Jurkat, Clone E6-1 (cell line): ENCODE measurements at regions not wholly inside any gene's neighbourhood (a gene's known extent, or its start where the extent isn't known, plus 50 kb on each side); places are given as distances from the start of the nearest gene placed in this dataset.

Source experiments
- DNase-seq: peaks from one replicate; pipeline ENCODE4 v3.0.0-alpha.2; 2011; ENCODE audit warnings: low read depth, low spot score
- H3K4me3 ChIP-seq: 2 replicates; pipeline ENCODE4 v1.5.1; 2011; ENCODE audit warnings: mild to moderate bottlenecking, low read length, control low read depth, moderate library complexity

- no peak overlapping the region for H3K4me3 ChIP-seq
- peak; percentile 45 for DNase-seq
Observed at GRCh38 chr12:90253674-90254181, 545.1 kb upstream of the ATP2B1 start.

- DNase-seq = no peak
- H3K4me3 ChIP-seq = no peak overlapping the region
Observed at GRCh38 chr12:90253136-90253535, 544.5 kb upstream of the ATP2B1 start.

- DNase-seq = no peak
Observed at GRCh38 chr12:90250766-90251165, 542.1 kb upstream of the ATP2B1 start.

GRCh38 chr12:90250042-90250441, 541.4 kb upstream of the ATP2B1 start:
- DNase-seq = no peak
- H3K4me3 ChIP-seq = no peak overlapping the region

More at GRCh38 chr12:90250766-90251165, 542.1 kb upstream of the ATP2B1 start:
- no peak overlapping the region for H3K4me3 ChIP-seq

GRCh38 chr12:90246688-90247087, 538.0 kb upstream of the ATP2B1 start:
- no peak for DNase-seq
- H3K4me3 ChIP-seq = no peak overlapping the region

- DNase-seq = no peak
Observed at GRCh38 chr12:90245391-90245790, 536.8 kb upstream of the ATP2B1 start.

GRCh38 chr12:90244232-90244631, 535.6 kb upstream of the ATP2B1 start:
- no peak overlapping the region for H3K4me3 ChIP-seq
- DNase-seq = no peak

More at GRCh38 chr12:90245391-90245790, 536.8 kb upstream of the ATP2B1 start:
- H3K4me3 ChIP-seq = no peak overlapping the region

- no peak overlapping the region for H3K4me3 ChIP-seq
- no peak for DNase-seq
Observed at GRCh38 chr12:90243211-90243610, 534.6 kb upstream of the ATP2B1 start.

- H3K4me3 ChIP-seq = no peak overlapping the region
- no peak for DNase-seq
Observed at GRCh38 chr12:90239732-90240260, 531.2 kb upstream of the ATP2B1 start.

- DNase-seq = no peak
- no peak overlapping the region for H3K4me3 ChIP-seq
Observed at GRCh38 chr12:90238663-90239271, 530.1 kb upstream of the ATP2B1 start.

- no peak overlapping the region for H3K4me3 ChIP-seq
- DNase-seq = no peak
Observed at GRCh38 chr12:90237841-90238240, 529.2 kb upstream of the ATP2B1 start.

- no peak overlapping the region for H3K4me3 ChIP-seq
Observed at GRCh38 chr12:90235642-90236041, 527.0 kb upstream of the ATP2B1 start.

GRCh38 chr12:90234472-90234871, 525.8 kb upstream of the ATP2B1 start:
- no peak overlapping the region for H3K4me3 ChIP-seq
- no peak for DNase-seq

More at GRCh38 chr12:90235642-90236041, 527.0 kb upstream of the ATP2B1 start:
- DNase-seq = no peak

GRCh38 chr12:90233168-90234100, 524.8 kb upstream of the ATP2B1 start:
- no peak overlapping the region for H3K4me3 ChIP-seq
- no peak for DNase-seq

- DNase-seq = no peak
- no peak overlapping the region for H3K4me3 ChIP-seq
Observed at GRCh38 chr12:90229407-90230170, 521.0 kb upstream of the ATP2B1 start.

- no peak for DNase-seq
Observed at GRCh38 chr12:90226211-90226610, 517.6 kb upstream of the ATP2B1 start.

GRCh38 chr12:90216815-90217214, 508.2 kb upstream of the ATP2B1 start:
- DNase-seq = no peak
- H3K4me3 ChIP-seq = no peak overlapping the region

More at GRCh38 chr12:90226211-90226610, 517.6 kb upstream of the ATP2B1 start:
- H3K4me3 ChIP-seq = no peak overlapping the region

- H3K4me3 ChIP-seq = no peak overlapping the region
- DNase-seq = no peak
Observed at GRCh38 chr12:90216020-90216552, 507.4 kb upstream of the ATP2B1 start.

- no peak overlapping the region for H3K4me3 ChIP-seq
- DNase-seq = no peak
Observed at GRCh38 chr12:90211017-90211416, 502.4 kb upstream of the ATP2B1 start.
